Fibroblast of the conjunctiva (primary cell): ENCODE measurements at regions not wholly inside any gene's neighbourhood (a gene's known extent, or its start where the extent isn't known, plus 50 kb on each side); places are given as distances from the start of the nearest gene placed in this dataset.

Experiments
- DNase-seq: peaks from one replicate; pipeline ENCODE4 v3.0.0-alpha.2; 2010; ENCODE audit warnings: low read depth

DNA sequence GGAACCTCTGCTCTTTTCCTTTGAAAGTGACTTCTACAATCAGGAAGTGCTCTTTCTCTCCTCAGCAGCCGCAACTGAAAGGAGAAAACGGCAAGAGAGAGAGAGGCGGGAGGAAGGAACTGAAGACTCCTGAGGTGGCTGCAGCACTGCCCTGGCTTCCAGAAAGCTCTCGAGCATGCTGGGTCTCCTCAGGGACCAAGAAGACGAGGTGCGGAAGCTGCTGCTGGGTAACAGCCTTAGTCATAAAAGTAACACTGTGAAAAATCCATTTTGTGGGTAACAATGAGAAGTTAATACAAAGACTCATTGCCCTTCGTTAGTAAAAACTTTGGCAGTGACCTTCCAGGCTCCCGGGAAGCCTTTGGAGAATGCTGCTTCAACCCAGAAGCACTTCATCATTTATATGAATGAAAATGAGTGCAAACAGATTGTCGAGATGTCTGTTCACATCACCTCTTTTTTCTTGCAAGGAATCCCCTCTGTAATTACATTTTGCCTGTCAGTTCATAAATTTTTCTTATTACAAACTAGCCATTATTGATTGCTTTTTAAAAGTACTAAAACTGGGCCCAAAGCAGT, 473.4 kb downstream of the SOX6 start:
- no peak for DNase-seq

DNA sequence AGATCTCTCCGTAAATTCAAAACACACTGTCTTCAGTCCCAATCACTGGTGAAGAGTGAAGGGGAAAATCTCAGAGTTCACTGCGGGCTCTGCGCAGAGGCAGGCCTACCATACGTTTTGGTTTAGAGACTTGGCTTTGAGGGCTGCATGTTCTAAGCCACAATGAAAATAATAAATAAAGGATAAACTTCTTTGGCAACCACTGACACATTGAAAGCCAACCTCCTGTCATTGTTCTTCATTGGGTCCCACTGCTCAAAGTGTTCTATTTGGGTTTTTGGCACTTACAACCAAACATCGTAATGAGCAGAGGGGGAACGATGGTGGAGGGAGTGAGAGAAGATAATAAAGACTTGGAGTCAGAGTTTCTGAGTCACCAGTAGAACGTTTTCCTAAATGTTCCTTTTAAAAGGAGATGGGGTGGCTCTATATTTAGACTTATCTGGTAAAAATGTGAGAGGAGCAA, 472.9 kb downstream of the SOX6 start:
- no peak for DNase-seq

DNA sequence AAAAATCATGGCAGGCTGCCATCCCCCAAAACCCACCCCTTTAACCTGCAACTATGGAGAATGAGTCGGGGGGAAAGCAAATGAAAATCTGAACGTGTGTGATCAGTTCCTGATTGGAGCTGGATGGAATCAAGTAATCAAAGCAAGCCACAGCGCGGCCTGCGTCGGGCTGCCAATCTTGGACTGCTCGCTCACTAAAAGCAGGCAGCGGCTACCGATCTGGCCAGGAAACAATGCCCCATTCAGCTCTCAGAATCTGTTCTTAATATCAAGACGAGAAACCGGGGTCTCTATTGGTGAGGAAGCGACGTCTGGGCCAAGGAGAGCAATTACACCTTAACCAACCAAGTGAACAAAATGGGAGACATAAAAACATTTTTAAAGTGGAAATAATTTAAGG, 472.2 kb downstream of the SOX6 start:
- no peak for DNase-seq

DNA sequence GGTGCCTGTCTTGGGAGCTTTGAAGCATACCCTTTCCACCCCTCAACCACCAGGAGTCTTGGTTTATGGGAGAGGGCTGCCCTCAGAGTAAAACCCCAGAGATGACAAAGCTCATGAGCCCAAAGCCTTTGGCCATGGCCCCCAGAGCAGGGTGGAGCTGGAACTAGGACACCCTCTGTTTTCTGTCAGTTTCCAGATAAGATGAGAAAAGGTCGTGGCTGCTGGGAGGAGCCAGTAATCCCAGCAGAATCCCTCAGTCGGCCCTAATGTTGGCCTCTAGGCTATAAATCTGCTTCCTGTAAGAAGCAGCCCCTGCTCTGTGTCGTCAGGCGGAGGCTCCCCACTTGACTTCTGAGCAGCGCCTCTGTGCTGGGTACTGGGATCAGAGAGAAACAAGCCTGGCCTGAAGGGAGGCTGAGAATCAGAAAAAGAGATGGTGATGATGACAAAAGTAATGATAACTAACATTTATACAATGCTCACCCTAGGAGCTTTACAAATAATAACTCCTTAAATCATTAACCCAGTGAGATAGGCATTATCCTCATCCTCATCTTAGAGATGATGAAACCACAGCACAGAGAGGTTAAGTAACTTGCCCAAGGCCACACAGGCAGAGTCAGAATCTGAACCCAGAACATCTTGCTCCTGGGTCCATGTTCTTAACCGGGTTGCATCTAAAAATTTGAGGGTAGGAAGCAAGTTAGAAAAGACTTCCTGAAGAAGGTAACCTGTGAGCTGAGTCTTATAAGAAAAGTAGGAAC, 471.4 kb downstream of the SOX6 start:
- no peak for DNase-seq

DNA sequence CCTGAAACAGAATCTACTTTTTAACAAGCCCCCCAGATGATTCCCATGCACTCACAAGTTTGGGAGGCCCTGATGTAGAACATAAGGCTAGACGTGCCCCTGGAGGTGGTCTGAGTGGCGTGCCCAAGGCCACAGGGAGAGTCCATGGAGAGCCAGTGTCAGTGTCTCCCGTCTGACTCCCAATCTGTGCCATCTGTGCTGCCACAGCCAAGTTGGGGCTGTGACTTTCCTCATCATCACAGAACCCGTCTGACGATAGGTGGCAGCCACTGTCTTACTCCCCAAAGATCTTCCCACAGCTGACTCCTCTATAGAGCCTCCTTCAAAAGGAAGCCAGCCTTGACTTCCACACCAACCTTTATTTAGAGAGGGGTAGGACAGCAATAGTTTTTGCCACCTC, 470.5 kb downstream of the SOX6 start:
- no peak for DNase-seq

DNA sequence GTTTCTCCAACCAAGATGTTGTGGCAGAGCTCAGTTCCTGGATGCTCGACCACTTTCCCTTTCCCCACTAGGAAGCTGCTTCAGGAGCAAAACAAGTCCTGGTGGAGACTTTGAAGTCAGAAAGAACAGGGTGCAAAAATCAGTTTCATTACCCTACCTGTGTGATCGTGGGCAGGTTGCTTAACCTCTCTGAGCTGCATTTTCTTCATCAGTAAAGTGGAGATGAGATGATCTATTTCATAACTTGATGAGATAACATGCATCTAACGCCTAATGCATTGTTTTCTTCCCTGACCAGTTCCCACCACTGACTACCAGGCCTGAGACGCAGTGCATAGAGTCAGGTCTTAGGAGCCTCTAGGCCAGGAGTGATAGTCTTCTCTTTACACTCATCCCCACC, 470.0 kb downstream of the SOX6 start:
- no peak for DNase-seq

DNA sequence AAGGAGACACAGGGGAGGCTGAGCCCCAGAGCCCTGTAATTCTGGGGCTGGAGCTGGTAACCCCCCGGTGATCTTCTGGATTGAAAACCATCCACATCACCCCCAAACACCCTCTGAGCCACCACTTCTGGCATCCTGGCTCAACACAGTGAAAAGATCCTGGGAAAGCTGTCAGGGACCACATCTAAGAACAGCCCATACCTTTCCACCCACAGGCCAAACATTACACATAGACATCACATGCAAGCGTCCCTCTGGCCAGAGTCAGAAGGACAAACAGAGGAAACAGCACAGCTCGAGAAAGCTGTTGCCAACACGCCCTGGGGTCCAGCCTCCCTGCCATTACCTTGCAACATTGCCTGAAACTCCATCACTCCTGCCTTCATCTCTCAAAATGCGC, 469.5 kb downstream of the SOX6 start:
- no peak for DNase-seq

DNA sequence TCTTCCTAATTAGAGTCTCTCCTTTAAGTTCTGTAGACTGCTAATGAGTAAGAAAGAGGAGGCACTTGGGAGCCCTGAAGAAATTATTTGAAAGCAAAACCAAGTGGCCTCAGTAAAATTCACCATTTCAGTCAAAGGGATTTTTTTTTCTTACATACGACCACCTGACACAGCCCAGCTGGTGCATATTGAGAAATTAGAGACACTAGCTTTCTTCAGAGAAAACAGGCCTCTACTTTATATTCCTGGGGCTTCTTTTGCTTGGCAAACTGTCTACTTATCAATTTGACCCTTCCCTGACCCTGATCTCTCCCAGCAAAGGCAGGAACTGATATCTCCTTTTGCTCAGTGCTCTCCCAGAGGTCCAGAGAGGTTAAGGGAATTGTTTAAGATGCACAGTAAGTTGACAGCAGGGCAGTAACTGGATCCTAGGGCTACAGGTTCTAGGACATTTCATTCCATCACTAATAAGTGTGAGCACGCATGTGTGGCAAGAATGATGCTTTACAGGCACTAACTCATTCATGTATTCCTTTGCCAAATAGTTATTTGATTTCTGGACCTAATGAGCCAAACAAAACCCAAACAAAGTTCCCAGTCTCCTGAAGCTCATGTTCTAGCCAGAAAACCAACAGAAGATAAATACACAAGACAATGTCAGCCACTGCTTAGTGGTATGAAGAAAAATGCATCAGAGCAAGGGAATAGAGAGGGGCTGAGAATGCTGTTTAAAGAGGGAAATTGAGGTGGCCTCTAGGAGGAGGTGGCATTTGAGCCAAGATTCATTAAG, 467.6 kb downstream of the SOX6 start:
- DNase-seq, result no peak

DNA sequence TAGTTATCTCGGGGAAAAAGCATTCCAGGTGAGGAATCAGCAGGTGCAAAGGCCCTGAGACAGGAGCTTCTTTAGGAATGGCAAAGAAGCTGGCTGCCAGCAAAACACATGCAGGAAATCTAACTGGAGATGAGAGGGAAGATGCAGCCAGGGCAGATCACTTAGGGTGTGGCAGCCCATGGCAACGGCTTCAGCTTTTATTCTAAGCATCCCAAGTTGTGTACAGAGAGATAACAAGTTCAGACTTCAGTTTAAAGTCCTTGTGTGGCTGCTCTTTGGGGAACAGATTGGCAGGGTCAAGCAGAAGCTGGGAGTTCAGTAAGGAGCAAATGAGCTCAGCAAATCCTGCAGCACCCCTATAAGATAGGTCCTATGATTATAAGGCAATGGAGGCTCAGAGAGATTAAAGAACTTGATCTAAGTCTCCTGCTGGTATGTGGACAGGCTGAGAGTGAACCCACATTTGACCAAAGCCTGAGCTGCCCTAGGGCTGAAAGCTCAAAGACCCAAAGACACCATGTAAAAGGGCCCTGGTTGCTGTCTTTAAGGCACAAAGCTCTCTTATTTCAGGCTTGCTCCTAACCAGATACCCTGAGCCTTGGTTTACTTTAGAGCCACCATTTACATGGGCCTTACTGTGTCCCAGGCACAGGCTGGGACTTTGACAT, 466.8 kb downstream of the SOX6 start:
- no peak for DNase-seq

DNA sequence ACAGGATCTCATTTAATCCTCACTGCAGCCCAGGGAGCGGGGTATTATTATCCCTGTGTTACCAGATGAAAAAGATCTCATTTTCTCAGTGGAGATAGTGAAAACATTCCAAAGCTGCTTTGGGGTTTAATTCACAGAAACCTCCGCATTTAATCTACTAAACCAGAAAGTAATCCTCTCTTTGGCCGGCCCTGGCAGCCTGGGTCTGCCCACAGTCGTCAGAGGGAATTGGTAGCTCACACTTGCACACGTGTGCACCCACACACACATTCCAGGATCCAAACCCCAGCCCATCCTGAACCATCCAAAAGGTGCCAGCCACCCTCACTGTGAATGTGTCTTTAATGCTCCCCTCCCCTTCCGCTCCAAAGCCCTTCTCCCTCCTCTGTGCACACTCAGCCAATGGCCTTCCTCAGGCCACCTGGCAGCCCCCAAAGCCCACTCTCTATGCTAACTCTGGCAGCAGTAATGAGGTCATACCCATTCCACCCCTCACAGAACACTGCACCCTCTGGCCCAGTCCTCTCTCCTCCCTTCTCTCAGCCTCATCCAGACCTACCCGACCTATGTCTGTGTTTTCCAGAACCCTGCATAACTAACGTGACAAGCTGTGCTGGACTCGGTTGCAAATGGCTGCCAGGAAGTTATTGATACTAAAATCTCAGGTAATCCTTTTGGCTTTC, 466.2 kb downstream of the SOX6 start:
- no peak for DNase-seq

DNA sequence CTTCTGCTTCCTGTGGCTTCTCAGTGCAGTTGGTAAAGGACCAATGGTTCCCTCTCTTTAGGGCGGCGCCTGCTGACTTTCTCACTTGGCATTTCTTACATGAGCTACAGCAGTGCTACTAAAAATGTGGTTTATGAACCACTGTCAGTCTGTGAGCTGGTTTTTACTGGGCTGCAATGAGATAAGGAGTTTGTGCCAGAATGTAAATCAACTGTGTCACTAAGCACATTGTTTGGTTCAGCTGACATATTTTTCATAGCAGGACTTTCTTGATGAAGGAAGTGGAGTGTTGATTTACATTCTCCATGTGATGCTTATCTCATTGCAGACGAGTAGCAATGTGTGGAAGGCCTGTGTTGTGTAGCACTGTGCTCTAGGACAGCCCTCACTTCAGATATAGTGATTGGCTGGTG, 463.3 kb downstream of the SOX6 start:
- no peak for DNase-seq

DNA sequence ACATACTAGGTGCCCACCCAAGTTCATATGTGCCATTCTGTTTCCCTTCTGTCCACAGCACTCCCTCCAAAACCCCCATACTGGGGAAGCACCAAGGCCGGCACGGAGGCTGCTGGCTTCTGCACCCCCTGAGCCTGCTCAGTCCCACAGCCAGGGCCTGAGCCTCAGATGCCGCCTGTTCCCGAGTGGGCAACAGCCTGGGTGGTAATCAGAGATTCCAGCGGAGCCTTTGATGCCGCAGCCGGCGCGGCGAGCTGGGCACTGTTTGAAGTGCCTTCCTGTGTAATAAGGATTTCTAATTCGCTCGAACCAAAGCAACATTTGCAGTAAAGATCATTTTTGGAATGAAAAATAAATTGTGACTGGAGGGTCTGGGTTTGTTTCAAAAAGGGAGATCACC, 460.3 kb downstream of the SOX6 start:
- DNase-seq, result no peak

DNA sequence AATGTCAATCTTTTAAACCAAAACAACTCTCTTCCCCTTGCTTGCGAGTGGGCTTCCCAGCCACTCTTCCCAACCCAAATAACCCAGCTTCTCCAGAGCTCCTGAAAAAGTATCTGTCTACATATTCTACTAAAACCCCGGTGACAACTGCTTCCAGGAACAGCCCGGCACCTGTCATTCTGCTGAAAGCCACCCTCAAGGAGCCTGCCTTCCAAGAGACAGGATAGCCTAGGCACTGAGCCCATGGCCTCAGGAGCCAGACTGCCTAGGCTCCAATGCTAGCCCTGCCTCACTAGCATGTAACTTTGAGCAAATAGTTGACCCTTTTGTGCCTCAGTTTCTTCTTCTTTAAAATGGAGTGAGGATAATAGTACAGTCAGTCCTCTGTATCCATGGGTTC, 459.8 kb downstream of the SOX6 start:
- DNase-seq, result no peak

DNA sequence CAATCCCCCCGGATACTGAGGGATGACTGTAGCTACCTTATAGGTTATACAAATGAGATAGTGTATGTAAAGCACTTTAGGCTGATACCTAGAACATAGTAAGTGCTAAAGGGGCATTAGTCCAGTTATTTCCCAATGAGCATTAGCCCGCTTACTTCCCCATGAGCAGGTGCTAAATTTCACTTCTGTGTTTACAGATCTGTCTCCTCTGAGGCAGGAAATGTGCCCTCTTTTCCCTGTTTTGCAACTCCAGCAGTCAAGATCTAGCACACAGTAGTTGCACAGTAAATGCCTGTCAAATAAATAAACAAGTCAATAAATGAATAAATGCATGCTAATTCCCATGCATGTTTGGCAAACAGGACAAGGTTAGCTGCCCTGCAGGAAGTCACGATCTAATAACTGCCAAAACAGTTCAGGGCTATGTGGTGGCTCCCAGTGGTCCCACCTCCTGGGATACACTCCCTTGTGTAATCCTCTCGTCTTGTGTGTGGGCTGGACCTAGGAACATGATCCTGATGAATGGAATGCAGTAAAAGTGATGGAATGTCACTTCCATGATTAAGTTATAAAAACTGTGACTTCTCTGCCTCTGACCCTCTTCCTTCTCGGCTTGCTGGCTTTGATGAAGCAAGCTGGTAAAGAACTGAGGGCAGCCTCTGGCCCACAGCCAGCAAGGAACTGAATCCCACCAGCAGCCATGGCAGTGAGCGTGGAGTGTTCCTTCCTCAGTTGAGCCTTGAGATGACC, 459.0 kb downstream of the SOX6 start:
- DNase-seq, result no peak

DNA sequence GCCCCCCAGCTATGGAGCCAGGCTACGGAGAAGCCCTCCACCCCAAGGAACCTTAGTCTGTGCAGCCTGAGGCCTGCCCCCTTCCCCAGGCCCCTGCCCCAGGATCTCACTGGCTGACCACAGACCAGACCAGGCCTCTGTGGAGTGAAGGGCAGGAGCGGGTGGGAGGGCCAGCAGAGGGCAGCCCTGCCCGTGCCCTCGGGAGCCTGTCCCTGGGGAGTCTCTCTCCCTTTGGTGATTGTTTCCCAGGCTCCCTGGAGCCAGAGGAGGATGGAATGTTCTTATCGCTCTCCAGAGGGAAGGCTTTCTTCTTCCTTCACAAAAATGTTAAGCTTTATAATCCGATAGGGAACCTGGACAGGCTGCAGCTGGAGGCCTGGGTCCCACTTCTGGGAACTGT, 455.3 kb downstream of the SOX6 start:
- no peak for DNase-seq

DNA sequence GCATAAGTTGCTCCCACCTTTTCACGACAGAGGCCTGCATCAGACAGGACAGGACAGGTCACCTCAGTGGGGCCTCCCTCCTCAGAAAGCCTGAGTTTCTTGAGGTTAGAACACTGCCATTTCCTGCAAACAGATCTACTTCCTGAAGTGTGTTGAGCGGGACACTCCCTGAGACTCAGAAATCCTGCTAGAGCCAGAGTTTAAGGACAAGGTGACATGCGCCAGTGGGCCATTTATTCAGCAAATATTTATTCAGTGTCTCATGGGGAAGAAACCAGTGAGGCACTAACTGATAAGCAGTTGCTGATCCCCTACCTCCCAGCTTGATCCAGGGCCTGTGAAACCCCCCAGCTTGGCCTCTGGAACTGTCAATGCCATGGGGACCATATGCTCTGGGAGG, 454.6 kb downstream of the SOX6 start:
- DNase-seq, result no peak

DNA sequence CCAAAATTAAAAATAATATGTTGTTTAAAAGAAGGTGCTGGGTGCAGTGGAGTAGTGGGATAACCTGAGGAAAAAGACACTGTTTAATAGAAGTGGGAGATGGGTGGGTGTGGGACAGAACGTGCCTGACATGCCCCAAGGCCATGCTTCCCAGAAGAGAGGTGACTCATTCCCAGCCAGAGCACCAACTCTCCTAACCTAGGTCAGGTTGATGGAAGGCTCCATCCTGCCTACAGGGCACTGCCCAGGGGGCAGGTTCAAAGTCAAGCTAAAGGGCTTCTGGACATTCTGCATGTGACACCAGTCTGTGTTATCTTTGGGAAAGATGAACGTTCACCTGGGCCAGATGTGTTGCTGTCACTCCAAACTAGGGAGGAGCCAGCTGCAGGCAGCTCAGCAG, 453.1 kb downstream of the SOX6 start:
- no peak for DNase-seq

DNA sequence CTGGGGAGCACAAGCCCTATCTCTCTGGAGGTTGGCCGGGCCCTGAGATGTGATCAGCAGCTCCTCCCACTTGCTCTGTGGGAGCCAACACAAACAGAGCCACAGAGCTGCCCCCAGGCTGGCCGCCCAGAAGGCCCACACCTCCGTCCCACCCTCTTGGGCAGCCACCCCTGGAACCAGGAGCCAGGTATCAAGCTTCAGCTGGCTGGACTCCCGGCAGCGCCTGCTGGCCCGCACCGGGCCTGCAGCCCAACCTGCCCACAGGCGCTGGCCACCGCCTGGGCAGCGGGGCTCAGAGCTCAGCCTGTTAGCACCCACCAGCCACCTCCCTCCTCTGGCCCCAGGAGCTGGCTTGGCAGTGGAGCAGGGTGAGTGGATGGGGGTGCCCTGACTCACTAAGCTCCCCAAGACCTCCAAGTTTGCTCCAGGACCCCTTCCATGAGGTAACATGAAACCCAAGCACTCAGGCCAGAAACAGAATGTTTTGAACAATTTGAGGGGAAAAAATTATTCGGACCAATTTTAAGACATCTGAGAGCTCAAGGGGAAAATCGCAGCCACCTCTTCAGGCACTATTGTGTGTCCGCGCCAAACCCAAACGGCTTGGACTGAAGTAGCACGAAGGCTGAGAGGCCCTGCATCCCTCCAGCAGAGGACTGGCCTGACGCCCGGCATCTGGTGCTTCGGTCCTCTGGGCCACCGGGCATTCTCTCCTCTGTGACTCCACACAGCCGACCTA, 450.8 kb downstream of the SOX6 start:
- DNase-seq, result no peak

DNA sequence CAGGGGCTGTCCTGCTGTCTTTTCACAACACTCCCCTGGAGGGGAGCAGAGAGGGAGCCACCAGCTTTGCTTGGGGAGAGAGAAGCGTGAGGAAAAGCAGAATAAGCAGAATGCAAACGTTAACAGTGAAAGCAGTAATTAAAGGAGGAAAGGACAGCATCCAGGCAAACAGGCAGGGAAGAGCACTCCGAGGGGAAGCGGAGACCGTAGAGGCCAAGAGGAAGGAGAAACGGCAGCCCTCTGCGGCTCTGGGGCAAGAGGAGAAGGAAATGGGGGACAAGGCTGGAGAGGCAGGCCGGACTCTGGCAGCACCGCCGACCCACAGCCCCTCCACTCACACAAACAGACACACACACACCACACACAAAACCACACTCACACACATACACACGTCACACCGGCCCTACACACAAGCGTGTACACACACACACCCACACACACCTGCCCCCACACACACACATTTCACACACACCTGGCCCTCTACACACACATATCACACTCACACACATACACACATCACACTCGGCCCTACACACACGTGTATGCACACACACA, 449.8 kb downstream of the SOX6 start:
- DNase-seq, result no peak

DNA sequence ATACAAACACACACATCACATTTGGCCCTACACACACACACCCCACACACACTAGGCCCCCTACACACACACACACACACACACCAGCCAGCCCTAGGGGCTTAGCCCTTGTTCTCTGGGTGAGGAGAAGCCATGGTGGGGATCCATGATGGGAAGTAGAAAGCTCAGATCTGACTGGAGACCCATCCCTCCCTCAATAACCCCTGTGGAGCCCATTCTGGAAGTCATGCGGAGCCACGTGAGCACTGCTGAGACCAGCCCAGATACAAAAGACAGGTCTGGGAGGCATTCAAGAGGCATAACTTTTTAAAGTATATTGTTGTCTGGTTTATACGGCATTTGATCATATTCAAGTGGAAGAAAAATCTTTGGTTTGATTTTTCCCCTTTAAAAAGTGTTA, 448.5 kb downstream of the SOX6 start:
- DNase-seq, result no peak
